GM21526 (cell line): ENCODE measurements at regions not wholly inside any gene's neighbourhood (a gene's known extent, or its start where the extent isn't known, plus 50 kb on each side); places are given as distances from the start of the nearest gene placed in this dataset.
"Not testable (repeated sequence)": the region's sequence is repeated elsewhere in the genome, so short reads cannot be mapped to it uniquely, and the experiment has no call there.

Experiments used
- ATAC-seq: cut with Tn5 transposase; IDR thresholded peaks from one replicate; pipeline ENCODE4 v1.9.1; 2021; ENCODE audit warnings: moderate library complexity; ENCODE audit not compliant: unreplicated experiment, low FRiP score

DNA sequence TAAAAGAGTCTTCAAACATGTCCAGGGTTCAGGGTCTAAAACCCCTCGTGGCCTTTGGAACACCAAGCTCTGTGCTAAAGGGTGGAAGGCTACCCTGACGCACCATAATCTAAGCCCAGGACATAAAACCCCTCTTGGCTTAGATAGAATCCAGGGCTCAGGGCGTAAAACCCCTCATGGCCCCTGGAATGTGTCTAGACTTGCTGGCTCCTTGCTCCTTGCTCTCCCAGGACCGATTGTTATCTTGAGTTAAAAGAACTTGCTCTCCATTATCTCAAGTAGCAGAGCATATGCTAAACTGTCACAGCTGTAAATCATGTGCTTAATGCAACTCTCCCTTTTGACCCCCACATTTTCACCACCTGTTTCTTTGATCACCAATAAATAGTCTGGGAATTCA is 758.1 kb upstream of the SLC8A1 start:
- not testable (repeated sequence) for ATAC-seq

DNA sequence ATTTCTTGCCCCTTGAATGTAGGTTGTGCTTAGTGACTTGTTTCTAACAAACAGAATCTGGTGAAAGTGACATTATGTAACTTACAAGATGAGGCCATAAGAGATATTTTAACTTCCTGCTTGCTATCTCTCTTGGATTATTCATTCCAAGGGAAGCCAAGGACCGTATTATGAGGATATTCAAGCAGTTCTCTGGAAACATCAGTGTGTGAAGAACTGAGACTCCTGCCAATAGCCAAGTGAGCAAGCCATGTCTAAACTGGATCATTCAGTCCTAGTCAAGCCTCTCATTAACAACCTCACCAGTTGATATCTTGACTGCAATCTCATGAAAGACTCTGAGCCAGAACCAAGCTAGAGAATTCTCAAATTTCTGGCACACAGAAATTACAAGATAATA is 765.1 kb upstream of the SLC8A1 start:
- no peak for ATAC-seq

DNA sequence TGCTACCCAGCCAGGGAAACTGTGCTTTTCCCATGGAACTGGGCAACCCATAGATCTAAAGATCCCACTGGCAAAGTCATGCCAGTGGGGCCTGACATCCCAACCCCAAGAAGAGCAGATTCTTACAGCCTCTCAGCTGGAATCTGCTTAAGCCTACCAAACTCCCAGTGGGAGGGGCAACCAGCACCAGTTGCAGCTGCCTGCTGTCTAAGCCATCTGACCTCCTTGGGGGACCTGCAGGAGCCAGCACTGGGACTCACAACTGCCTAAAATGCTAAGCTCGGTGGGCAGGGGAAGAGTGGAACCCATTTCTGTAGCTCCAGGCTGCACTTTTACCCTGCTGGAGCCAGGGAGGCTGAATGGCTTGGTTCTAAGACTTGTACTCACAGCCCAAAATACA is 770.7 kb upstream of the SLC8A1 start:
- ATAC-seq = no peak

DNA sequence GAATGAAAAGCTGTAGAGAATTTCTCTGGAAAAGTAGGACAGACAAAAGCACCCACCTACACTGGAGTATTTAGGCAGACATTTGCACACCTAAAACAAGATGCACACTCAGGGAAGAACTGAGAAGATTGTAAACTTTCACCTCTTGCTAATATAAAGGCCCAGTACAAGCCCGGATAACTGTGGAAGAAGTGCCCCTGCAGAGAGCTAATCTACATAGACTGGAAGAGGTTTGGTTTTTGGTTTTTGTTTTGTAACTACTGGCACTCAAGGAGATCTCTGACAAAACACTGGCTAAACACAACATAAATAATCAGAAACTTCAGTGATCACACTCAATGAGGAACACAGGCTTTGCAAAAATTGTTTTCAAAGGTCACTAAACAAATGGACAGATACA is 782.2 kb upstream of the SLC8A1 start:
- ATAC-seq = no peak

DNA sequence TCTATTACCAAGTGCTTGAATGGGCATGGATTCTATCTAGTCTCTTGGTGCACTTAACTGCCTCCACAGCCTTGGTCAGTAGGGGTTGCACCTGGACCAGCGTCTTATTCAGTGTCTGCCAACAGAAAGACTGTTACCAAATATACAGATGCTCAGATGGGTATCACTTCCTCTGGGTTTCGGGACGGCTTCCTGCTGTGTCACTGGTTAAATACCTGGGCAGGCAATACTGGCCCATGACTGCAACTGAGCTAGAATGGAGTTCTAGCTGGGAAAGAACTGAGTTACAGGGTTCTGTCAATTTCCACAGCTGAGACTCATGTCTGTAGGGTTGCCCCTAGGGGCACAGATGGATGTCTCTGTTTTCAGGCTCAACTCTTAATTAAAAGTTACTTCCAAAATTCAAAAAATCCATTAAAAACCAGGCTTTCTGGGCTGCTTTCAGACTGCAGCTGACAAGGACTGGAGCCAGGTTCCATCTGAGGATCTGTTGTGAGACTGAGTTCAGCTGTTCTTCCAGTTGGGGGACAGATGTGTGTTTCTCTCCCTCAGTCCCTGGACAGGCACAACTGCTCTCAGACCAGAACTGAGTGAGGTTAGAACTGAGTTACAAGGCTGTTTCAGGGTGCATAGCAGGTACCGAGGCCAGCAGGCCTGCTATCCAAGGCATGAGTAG is 789.6 kb upstream of the SLC8A1 start:
- no peak for ATAC-seq

DNA sequence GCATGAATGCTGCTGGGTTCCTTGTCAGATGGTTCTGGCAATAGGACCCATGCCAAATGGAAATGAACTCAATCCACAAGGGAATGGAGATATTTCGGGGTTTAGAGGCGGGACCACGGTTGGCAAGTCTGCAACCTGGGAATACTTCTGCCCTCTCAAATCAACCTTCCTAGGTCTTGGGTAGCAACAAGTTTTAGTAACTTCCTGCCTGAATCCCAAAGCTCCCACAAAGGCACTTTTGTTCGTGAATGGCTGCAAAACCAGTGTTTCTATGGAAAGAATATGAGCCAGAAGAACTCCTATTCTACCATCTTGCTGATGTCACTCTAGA is 790.1 kb upstream of the SLC8A1 start:
- no peak for ATAC-seq

DNA sequence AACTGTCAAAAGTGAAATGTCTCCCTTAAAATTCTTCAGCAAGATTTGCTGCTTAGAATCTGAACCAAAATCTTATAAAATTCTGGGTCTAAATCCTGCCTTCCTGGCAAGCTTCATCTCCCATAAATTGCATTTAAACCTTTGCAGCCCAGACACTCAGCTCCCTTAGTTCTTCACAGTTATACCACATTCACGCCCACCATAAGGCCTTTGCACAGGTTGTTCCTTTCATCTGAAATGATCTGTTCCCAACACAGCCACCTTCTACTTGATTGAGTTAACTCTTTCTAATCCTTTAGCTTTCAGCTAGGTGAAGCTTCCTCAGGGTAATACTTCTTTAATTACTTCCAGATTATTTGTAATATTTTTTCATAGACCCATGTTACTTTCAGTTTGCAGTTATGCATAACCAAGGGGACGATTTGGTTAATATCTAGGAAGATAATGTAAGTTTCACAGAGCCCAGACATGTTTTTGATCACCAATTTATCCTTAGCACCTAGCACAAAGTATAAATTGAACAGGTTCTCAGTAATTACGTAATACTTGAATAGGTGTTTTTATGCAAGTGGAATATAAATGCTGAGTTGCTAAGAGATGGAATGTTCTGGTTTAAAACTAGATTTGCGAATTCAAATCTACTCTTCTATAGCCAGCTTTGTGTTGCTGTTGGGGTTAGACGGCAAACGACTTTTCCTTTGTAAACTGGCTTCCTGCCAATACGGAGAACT is 779.7 kb upstream of the PKDCC start:
- ATAC-seq = no peak

DNA sequence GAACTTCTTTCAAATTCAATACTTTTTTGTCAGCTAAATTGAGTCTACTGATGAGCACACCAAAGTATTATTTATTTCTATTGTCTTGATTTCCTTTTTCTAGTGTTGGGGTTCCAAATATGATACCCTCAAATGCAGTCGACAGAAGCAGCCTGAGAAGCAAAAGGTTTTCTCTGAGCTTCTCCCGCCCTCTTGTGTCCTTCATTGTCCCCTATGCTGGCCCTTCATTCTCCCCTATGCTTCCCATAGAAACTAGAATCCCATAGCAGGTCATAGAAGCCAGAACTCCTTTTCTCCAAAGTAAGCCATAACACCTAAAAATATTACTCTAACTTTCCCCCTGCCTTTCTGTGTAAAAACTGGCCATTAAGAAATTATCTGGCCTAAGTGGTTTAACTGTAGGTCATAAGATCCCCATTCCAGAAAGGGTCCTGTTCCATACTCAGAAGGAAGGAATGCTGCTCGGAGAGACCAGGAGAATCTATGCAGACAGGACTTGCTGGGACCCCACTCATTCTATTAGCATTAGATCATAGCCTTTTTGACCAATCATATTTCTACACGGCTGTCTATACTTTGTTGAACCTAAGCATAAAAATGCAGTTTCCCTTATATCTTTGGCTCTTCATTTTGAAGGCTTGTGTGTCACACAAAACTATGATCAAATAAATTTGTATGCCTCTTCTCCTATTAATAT is 764.6 kb upstream of the PKDCC start:
- ATAC-seq = no peak

DNA sequence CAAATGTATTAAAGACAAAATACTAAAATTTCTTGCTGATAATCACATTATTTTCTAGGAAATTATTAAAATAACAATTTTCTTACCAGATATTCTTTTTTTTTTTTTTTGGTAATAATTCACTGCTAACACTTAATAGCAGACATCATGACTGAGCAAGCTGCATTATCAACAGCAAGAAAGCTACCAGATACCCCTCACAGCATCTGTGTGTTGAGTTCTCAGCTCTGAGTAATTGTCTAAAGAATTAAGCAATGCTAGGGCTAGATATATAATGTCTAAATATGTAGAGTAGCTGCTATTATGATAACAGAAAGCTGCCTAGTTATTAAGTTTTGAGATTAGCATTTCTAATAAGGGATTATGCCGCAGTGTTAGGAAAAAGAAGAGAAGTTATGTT is 754.3 kb upstream of the PKDCC start:
- no peak for ATAC-seq

DNA sequence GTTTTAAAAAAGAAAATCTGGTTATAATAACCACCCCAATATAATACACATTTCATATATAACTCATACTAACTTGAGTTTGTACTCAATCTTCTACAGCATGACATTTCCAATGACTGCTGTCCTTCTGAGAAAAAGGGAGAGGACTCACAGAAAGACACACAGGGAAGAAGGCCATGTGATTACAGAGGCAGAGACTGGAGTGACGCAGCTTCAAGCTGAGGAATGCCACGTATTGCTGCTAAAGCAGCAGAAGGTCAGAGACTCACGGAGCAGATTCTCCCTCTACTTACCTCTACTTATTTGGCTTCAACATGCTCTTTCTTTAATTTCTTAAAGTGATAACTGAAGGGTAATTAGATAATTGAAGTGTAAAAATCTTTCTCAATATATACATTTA is 753.5 kb upstream of the PKDCC start:
- no peak for ATAC-seq

DNA sequence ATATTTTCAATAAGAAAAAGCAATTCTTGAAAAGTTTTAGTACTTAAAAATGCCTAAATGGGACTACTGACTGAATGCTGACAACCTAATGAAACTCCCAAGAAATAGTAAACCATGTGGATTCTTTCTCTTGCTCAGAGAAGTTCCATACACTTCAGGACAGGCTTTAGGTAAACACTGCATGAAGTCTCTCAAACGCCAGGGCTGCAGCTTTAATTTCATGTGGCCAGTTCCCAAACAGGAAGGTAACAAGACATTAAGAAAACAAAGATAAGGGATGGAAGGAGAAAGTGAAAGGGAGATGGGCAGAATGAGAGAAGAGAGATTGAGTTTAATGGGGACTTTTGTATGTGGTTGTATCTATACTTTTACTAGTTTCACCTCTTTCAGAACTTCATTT is 734.7 kb upstream of the PKDCC start:
- no peak for ATAC-seq

DNA sequence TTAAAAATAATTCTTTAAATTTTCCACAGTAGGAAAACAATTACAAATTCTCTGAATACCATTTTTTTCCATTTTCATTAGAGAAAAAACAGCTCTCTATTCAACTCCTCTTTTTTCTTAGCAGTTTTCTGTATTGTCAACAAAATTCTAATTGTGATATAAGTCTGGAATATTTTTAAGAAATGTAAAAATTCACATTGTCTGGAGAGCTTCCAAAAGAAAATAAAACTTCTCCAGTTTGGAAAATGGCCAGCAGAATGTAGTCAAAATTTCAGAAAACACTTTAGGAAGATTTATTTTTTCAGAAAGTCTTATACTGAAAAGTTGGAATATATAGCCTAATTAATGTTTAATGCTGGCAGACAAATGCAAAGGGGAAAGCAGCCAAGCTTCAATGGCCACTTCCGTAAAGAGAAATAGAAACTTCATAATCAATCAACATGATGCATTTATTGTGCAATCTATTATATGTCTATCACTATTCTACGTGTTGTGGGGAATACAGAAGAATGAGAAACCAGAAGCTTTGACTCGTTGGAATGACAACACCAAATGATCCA is 733.2 kb upstream of the PKDCC start:
- ATAC-seq = no peak

DNA sequence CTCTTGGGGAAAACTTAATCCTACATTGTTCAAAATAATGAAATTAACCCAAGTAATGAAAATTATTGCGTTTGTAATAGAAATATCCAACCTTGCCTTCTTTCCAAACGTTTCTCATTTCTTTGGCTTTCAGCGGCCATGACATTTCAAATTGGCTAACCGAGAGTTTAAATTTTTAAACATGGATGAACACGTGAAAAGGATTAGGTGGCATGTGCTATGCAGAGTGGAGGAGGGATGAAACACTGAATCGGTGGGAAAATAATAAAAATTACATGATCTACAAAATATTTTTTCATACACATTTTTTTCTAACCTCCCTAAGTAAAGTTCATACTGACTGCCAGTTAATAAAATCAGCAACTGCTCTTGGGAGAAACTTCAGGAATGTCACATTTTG is 728.4 kb upstream of the PKDCC start:
- no peak for ATAC-seq

DNA sequence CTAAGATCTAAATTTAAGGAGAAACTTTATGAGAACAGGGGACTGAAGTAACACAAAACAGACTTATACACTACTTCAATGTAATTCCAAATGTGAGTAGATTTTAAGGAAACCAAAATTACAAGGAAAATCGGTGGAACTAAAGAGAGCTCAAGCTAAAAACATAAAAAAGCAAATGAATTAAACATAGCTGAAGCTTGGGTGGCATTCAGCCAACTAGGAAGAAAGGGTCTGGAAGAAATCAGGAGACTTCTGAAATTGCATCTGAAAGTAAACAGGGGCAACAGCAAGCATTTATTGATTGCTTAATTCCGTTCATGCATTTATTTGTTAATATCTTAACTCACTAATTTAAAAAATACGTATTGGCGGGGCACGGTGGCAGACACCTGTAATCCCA is 727.3 kb upstream of the PKDCC start:
- ATAC-seq = no peak

DNA sequence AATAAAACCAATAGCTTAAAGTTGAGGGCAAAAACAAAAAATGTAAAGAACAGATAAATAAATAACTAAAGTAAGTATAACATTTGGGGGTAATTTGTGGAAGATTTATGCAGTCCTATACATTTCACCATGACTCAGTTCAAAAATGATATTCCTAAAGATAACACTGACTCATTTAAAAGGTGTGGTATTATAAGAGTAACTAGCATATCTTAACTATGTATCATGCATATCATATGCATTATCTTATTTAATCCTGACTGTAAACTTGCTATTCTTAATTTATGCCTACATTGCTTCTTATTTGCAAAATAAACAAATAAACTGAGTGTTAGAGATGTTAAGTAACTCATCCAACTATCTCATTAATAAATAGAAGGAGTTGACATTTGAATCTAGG is 726.5 kb upstream of the PKDCC start:
- no peak for ATAC-seq

DNA sequence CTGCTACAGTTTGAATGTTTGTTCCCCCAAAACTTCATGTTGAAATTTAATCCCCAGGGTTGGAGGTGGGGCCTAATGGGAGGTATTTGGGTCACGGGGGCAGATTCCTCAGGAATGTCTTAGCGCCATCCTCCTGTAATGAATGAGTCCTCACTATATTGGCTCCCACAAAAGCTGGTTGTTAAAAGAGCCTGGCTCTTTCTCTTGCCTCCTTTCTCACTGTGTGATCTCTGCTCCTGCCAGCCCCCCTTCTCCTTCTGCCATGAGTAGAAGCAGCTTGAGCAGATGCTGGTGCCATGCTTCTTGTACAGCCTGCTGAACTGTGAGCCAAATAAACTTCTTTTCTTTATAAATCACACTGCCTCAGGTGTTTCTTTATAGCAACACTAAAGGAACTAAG is 721.0 kb upstream of the PKDCC start:
- ATAC-seq = no peak

DNA sequence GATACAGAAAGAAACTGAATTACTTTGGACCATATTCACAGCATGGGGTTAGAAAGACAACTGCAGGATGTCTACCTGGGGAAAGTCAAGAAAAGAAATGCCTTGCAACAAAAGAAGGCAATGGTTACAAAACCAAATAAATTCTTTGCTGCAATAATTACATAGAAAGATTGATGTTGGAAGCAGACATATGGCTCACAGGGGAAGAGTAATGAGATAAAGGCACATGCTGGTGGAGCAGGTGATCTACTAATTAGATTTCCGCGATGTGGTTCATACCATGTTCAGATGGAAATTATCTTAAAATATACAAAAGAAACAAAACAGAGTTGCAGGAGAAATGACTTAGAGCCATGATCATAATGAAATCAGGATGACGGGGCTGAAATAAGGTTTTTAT is 718.8 kb upstream of the PKDCC start:
- ATAC-seq = no peak

DNA sequence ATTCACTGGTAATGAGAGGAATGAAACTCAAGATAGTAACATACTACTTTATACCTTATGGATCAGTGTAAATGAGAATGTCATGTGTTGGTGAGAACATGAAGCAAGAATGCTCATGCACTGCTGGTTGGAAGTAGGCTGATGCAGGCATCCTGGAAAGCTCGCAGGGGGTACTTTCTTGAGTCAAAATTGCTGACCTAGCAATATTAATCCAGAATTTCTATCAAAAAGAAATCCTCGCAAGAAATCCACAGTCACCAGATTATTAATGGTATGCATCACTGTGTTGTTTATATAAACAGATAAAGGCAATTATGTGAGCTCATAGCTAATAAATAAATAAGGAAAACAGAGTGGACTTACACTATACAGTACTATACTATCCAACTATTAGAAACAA is 713.7 kb upstream of the PKDCC start:
- no peak for ATAC-seq

DNA sequence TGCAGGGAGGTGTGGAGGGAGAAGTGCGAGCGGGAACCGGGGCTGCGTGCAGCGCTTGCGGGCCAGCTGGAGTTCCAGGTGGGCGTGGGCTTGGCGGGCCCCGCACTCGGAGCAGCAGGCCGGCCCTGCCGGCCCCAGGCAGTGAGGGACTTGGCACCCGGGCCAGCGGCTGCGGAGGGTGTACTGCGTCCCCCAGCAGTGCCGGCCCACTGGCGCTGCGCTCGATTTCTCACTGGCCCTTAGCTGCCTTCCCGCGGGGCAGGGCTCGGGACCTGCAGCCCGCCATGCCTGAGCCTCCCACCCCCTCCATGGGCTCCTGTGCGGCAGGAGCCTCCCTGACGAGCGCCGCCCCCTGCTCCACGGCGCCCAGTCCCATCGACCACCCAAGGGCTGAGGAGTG is 712.2 kb upstream of the PKDCC start:
- not testable (repeated sequence) for ATAC-seq

DNA sequence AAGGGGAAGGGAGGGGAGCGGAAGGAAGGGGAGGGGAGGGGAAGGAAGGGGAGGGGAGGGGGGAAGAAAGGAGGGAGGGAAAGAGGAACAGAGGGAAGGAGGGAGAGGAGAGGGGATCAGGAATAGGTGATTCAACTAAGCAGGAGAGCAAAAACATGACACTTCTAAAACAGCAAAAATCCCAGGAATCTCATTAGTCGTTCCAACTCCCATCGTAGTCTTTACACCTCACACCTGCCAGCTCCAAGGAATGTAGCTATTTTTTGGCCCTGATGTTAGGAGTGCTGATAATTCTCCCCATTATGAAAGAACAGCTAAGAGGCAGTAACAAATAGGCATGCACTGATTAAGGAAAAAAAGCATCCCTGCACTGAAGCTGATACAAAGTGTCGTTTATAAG is 709.9 kb upstream of the PKDCC start:
- no peak for ATAC-seq

DNA sequence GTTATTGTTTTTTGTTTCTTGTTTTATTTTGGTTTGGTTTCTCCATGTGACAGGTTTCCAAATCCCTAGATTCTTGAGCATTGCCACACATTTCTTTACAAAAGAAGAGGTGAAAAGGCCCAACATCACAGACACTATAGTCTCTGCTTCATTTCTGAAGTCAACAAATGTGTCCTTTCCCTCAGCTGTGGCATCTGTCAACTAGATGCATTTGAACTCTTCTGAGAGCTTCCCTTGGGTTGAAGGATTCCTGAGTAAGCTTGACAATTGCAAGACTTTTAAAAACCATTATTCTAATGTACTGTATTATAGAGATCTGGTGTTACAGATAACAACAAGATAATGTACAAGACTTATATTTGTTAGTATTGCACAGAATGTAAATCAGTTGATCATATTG is 703.3 kb upstream of the PKDCC start:
- ATAC-seq = no peak

DNA sequence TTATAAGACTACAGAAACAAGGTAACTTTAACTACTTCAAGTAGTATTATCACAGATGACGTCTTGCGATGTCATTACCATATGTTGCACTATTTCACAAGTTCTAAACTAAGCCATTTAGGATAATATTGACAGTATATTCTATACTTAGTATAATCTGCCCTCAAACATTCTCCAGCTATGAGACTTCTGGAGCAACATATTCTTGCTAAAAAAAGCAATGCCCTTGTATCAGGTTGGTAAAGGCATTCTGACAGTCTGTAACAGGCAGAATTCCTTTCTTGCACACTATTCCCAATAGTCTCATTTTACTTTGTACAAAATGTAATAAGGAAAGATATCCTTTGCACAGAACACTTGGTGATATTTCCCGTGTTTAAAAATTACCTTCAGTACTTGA is 694.8 kb upstream of the PKDCC start:
- no peak for ATAC-seq
